HCT116 (cell line): ENCODE measurements at regions not wholly inside any gene's neighbourhood (a gene's known extent, or its start where the extent isn't known, plus 50 kb on each side); places are given as distances from the start of the nearest gene placed in this dataset.

Experiments used
- CEBPB ChIP-seq: IDR thresholded peaks from 2 replicates; pipeline ENCODE4 v1.6.1; 2012; ENCODE audit warnings: low read depth
- EGR1 ChIP-seq: IDR thresholded peaks from 2 replicates; pipeline ENCODE4 v1.6.1; 2012; ENCODE audit warnings: low read depth
- EZH2 ChIP-seq: fragments of 200-600 bp; sonication (generic); IDR thresholded peaks from 2 replicates; pipeline ENCODE4 v1.6.1; 2017; ENCODE audit warnings: antibody characterized with exemption, mixed run types
- EZH2phosphoT487 ChIP-seq: fragments of 200-600 bp; IDR thresholded peaks from 2 replicates; pipeline ENCODE4 v1.6.1; 2018; ENCODE audit warnings: antibody characterized with exemption, borderline replicate concordance
- POLR2A ChIP-seq: IDR thresholded peaks from 2 replicates; pipeline ENCODE4 v1.7.0; 2011; ENCODE audit warnings: borderline replicate concordance; ENCODE audit not compliant: insufficient read depth, insufficient read length; ENCODE audit errors: extremely low read depth
- POLR2AphosphoS5 ChIP-seq: IDR thresholded peaks from 2 replicates; pipeline ENCODE4 v1.6.1; 2011; ENCODE audit warnings: mild to moderate bottlenecking, low read depth, low read length, moderate library complexity
- SP1 ChIP-seq: IDR thresholded peaks from 2 replicates; pipeline ENCODE4 v1.6.1; 2012; ENCODE audit warnings: low read depth
- YY1 ChIP-seq: IDR thresholded peaks from 2 replicates; pipeline ENCODE4 v1.6.1; 2011; ENCODE audit warnings: low read length, low read depth, moderate library complexity, mild to moderate bottlenecking; ENCODE audit not compliant: insufficient replicate concordance; ENCODE audit errors: extremely low read depth
- ZBTB33 ChIP-seq: IDR thresholded peaks from 2 replicates; pipeline ENCODE4 v1.6.1; 2011; ENCODE audit warnings: mild to moderate bottlenecking, low read length, moderate library complexity; ENCODE audit not compliant: insufficient replicate concordance; ENCODE audit errors: extremely low read depth
- TF ChIP-seq, protein P1 (sequence below), 3 experiments: fragments of 200-600 bp in 1 of 3; sonication (generic) in 1 of 3; IDR thresholded peaks in 2 of 3; conservative IDR thresholded peaks in 1 of 3; 2 replicates each; pipeline ENCODE4 v1.5.1; 2012 to 2017; ENCODE audit warnings: low read depth in 2 of 3, low read length in 2 of 3, antibody characterized with exemption in 1 of 3, borderline replicate concordance in 1 of 3, control low read depth in 1 of 3, mild to moderate bottlenecking in 1 of 3, mixed read lengths in 1 of 3, mixed run types in 1 of 3, moderate library complexity in 1 of 3; ENCODE audit not compliant: insufficient read depth in 1 of 3
- TF ChIP-seq, protein P2 (sequence below): IDR thresholded peaks from 2 replicates; pipeline ENCODE4 v1.6.1; 2012
- TF ChIP-seq, protein P3 (sequence below): IDR thresholded peaks from 2 replicates; pipeline ENCODE4 v1.6.1; 2012
- TF ChIP-seq, protein P4 (sequence below): IDR thresholded peaks from 2 replicates; pipeline ENCODE4 v1.6.1; 2012; ENCODE audit warnings: low read depth

DNA sequence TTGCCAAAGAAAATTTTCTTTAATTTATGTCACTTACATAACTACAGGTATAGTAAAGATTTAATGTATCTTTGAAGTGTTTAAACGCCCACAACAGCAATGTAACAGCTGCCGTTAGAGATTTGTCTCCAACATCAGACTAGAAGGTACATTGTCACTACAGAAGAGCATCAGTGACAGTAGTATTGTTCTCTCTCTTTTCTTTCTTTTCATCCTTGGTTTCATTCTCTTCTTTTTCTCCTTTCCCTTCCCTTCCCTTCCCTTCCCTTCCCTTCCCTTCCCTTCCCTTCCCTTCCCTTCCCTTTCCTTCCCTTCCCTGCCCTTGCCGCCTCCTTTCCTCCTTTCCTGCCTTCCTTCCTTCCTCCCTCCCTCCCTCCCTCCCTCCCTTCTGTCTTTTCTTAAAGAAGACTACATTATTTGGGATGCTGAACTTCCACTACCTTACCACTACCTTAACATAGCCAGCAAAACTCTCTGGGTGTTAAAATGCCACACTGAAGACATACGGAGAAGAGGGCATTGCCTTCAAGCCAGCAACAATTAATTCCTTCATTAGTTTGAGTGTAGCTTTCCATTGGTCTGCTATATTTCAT is 663.9 kb downstream of the DOK5 start:
- TF ChIP-seq EZH2phosphoT487 (no peak), CEBPB (no peak), POLR2A (no peak), YY1 (no peak), SP1 (no peak), EZH2 (no peak), POLR2AphosphoS5 (no peak), EGR1 (no peak), ZBTB33 (no peak)
- TF ChIP-seq, protein P1, sequence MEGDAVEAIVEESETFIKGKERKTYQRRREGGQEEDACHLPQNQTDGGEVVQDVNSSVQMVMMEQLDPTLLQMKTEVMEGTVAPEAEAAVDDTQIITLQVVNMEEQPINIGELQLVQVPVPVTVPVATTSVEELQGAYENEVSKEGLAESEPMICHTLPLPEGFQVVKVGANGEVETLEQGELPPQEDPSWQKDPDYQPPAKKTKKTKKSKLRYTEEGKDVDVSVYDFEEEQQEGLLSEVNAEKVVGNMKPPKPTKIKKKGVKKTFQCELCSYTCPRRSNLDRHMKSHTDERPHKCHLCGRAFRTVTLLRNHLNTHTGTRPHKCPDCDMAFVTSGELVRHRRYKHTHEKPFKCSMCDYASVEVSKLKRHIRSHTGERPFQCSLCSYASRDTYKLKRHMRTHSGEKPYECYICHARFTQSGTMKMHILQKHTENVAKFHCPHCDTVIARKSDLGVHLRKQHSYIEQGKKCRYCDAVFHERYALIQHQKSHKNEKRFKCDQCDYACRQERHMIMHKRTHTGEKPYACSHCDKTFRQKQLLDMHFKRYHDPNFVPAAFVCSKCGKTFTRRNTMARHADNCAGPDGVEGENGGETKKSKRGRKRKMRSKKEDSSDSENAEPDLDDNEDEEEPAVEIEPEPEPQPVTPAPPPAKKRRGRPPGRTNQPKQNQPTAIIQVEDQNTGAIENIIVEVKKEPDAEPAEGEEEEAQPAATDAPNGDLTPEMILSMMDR (IDR thresholded peaks at IDR 0.05 in 2 of 3, conservative IDR thresholded peaks at IDR 0.05 in 1 of 3; ENCODE audit: borderline replicate concordance in 1 of 3, insufficient read depth in 1 of 3, low read depth in 2 of 3, low read length in 2 of 3): no peak
- TF ChIP-seq, protein P2, sequence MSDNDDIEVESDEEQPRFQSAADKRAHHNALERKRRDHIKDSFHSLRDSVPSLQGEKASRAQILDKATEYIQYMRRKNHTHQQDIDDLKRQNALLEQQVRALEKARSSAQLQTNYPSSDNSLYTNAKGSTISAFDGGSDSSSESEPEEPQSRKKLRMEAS: no peak
- TF ChIP-seq, protein P3, sequence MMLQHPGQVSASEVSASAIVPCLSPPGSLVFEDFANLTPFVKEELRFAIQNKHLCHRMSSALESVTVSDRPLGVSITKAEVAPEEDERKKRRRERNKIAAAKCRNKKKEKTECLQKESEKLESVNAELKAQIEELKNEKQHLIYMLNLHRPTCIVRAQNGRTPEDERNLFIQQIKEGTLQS: no peak
- TF ChIP-seq, protein P4, sequence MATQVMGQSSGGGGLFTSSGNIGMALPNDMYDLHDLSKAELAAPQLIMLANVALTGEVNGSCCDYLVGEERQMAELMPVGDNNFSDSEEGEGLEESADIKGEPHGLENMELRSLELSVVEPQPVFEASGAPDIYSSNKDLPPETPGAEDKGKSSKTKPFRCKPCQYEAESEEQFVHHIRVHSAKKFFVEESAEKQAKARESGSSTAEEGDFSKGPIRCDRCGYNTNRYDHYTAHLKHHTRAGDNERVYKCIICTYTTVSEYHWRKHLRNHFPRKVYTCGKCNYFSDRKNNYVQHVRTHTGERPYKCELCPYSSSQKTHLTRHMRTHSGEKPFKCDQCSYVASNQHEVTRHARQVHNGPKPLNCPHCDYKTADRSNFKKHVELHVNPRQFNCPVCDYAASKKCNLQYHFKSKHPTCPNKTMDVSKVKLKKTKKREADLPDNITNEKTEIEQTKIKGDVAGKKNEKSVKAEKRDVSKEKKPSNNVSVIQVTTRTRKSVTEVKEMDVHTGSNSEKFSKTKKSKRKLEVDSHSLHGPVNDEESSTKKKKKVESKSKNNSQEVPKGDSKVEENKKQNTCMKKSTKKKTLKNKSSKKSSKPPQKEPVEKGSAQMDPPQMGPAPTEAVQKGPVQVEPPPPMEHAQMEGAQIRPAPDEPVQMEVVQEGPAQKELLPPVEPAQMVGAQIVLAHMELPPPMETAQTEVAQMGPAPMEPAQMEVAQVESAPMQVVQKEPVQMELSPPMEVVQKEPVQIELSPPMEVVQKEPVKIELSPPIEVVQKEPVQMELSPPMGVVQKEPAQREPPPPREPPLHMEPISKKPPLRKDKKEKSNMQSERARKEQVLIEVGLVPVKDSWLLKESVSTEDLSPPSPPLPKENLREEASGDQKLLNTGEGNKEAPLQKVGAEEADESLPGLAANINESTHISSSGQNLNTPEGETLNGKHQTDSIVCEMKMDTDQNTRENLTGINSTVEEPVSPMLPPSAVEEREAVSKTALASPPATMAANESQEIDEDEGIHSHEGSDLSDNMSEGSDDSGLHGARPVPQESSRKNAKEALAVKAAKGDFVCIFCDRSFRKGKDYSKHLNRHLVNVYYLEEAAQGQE: no peak
